ENCODE measurements at regions not wholly inside any gene's neighbourhood (a gene's known extent, or its start where the extent isn't known, plus 50 kb on each side); places are given as distances from the start of the nearest gene placed in this dataset.

GRCh38 chr6:99780556-99780885 lies 173.9 kb downstream of the PRDM13 start:
- Histone ChIP-seq H3K27me3 (peaks cover 8% of the 10 kb centered on the region), H3K27ac (no peak overlapping the region), H3K36me3 (replicated peaks in 1 of 2) (no peaks in the 10 kb centered on the region), H3K9me3 (replicated peaks in 1 of 3) (no peaks in the 10 kb centered on the region), H3K4me1 (replicated peaks in 1 of 2) (no peaks in the 10 kb centered on the region), H3K4me3 (no peak overlapping the region)
- no peak for TF ChIP-seq POLR2A (IDR thresholded peaks at IDR 0.05)
- TF ChIP-seq CTCF (IDR thresholded peaks at IDR 0.05), result no peak
- intact Hi-C loops (cut with DNase I), result no loop called here
- WGBS, 4 donors, result 67 to 95% (median 81%) methylated on average over 1 to 3 of the region's 3 CpGs
- no peak for DNase-seq

- Histone ChIP-seq H3K9me3 (replicated peaks in 1 of 3) (no peaks in the 10 kb centered on the region), H3K36me3 (replicated peaks in 1 of 2) (no peaks in the 10 kb centered on the region), H3K27me3 (no peaks in the 10 kb centered on the region), H3K4me1 (replicated peaks in 1 of 2) (no peaks in the 10 kb centered on the region), H3K4me3 (no peak overlapping the region), H3K27ac (no peak overlapping the region)
- intact Hi-C loops (cut with DNase I), result no loop called here
- WGBS, 4 donors, result 8 to 37% (median 34%) methylated on average over 1 of the region's 1 CpG
- no peak for TF ChIP-seq POLR2A (IDR thresholded peaks at IDR 0.05)
- TF ChIP-seq CTCF (IDR thresholded peaks at IDR 0.05), result no peak
- DNase-seq, result no peak
Measured at GRCh38 chr6:99789767-99790166, 183.1 kb downstream of the PRDM13 start.

- Histone ChIP-seq H3K4me1 (replicated peaks in 1 of 2) (no peaks in the 10 kb centered on the region), H3K36me3 (replicated peaks in 1 of 2) (no peaks in the 10 kb centered on the region), H3K27ac (no peak overlapping the region), H3K4me3 (no peak overlapping the region), H3K9me3 (replicated peaks in 1 of 3) (no peaks in the 10 kb centered on the region), H3K27me3 (no peaks in the 10 kb centered on the region)
- DNase-seq, result no peak
- TF ChIP-seq CTCF (IDR thresholded peaks at IDR 0.05), result no peak
- TF ChIP-seq POLR2A (IDR thresholded peaks at IDR 0.05), result no peak
- intact Hi-C loops (cut with DNase I), result no loop called here
Measured at GRCh38 chr6:99790679-99791078, 184.0 kb downstream of the PRDM13 start.

GRCh38 chr6:99801805-99802204 lies 192.2 kb downstream of the MCHR2 start:
- no peak for TF ChIP-seq POLR2A (IDR thresholded peaks at IDR 0.05)
- TF ChIP-seq CTCF (IDR thresholded peaks at IDR 0.05), result no peak
- DNase-seq, result no peak
- intact Hi-C loops (cut with DNase I), result no loop called here
- Histone ChIP-seq H3K36me3 (replicated peaks in 1 of 2) (no peaks in the 10 kb centered on the region), H3K27me3 (no peaks in the 10 kb centered on the region), H3K4me3 (no peak overlapping the region), H3K27ac (no peak overlapping the region), H3K4me1 (replicated peaks in 1 of 2) (no peaks in the 10 kb centered on the region), H3K9me3 (replicated peaks in 1 of 3) (no peaks in the 10 kb centered on the region)
- WGBS, 4 donors, result 63 to 81% (median 74%) methylated on average over 1 of the region's 1 CpG

Measured in adrenal gland (tissue), 9 donors.